C4-2B (cell line): ENCODE measurements at regions not wholly inside any gene's neighbourhood (a gene's known extent, or its start where the extent isn't known, plus 50 kb on each side); places are given as distances from the start of the nearest gene placed in this dataset.

Source experiments
- H3K27ac ChIP-seq: fragments of 450-650 bp; 2 replicates; pipeline ENCODE4 v1.5.1; 2017
- ZFX ChIP-seq: fragments of 450-650 bp; IDR thresholded peaks from 2 replicates; pipeline ENCODE4 v1.6.1; 2017
- TF ChIP-seq, protein P1 (sequence below): fragments of 450-650 bp; conservative IDR thresholded peaks from 2 replicates; pipeline ENCODE4 v1.5.1; 2017; ENCODE audit warnings: mild to moderate bottlenecking

DNA sequence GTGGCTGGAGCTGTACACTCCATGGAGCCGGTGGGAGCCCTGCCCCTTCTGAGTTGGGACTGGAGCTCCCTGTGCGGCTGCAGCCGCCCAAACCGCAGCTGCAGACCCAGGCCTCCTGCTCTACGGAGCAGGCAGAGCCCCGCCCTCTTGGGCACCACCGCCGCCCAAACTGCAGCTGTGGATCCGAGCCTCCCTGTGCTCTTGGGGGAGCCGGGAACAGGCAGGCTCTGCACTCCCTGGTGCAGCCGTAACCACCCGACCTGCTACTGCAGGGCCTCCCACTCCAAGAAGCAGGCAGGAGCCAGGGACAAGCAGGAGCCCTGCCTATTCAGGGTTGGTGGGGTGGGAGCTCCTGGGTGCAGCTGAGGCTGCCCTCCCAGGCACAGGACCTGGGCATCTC lies 237.5 kb upstream of the ATP6AP2 start:
- no peak overlapping the region for H3K27ac ChIP-seq
- TF ChIP-seq ZFX: no peak
- TF ChIP-seq, protein P1, sequence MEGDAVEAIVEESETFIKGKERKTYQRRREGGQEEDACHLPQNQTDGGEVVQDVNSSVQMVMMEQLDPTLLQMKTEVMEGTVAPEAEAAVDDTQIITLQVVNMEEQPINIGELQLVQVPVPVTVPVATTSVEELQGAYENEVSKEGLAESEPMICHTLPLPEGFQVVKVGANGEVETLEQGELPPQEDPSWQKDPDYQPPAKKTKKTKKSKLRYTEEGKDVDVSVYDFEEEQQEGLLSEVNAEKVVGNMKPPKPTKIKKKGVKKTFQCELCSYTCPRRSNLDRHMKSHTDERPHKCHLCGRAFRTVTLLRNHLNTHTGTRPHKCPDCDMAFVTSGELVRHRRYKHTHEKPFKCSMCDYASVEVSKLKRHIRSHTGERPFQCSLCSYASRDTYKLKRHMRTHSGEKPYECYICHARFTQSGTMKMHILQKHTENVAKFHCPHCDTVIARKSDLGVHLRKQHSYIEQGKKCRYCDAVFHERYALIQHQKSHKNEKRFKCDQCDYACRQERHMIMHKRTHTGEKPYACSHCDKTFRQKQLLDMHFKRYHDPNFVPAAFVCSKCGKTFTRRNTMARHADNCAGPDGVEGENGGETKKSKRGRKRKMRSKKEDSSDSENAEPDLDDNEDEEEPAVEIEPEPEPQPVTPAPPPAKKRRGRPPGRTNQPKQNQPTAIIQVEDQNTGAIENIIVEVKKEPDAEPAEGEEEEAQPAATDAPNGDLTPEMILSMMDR: no peak

DNA sequence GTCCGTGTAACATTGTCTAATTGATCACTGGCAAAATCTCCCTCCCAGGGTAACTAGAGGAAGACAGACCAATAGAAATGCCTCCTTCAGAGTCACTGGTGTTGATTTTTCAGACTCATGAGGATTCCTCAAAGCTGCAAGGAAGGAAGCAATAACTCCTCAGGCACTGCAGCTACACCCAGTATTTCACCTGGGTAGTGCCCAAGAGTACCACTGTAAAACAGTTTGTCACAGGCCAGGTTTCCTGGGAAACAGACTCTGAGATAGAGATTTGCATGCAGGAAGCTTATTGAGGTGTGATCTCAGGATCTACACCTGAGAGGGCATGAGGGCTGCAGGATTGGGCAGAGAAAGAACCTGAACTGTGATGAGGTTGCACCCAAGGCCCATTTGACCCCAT lies 240.7 kb upstream of the ATP6AP2 start:
- no peak for TF ChIP-seq ZFX
- TF ChIP-seq, protein P1: no peak
- no peak overlapping the region for H3K27ac ChIP-seq

- H3K27ac ChIP-seq: no peak overlapping the region
- TF ChIP-seq, protein P1: no peak
- no peak for TF ChIP-seq ZFX
Measured at GRCh38 chrX:40333344-40333743, 235.6 kb upstream of the BCOR start.

GRCh38 chrX:40331762-40332161 lies 234.0 kb upstream of the BCOR start:
- TF ChIP-seq, protein P1: no peak
- no peak for TF ChIP-seq ZFX
- H3K27ac ChIP-seq: no peak overlapping the region

GRCh38 chrX:40331353-40331752 lies 233.6 kb upstream of the BCOR start:
- TF ChIP-seq, protein P1: no peak
- TF ChIP-seq ZFX: no peak
- no peak overlapping the region for H3K27ac ChIP-seq

DNA sequence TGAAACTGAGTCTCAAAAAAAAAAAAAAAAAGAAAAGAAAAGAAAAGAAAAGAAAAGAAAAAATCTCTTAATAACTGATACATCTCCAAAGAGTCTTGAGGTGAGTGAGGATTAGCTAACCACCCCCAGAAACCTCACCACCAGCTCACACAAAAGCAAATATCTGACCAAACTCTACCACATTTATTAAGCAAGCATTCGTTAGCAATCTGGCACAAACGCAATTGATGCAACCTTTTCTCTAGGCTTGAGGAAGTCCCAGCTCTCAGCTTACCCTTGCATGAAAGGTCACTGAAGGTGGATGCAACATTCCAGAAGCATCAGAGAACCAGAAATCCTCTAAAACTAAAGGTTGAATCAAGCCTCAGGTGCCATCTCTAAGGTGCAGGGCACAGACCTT lies 231.9 kb upstream of the BCOR start:
- TF ChIP-seq, protein P1: no peak
- no peak for TF ChIP-seq ZFX
- no peak overlapping the region for H3K27ac ChIP-seq

GRCh38 chrX:40327085-40327484 lies 229.3 kb upstream of the BCOR start:
- TF ChIP-seq, protein P1: no peak
- TF ChIP-seq ZFX: no peak
- no peak overlapping the region for H3K27ac ChIP-seq
